ENCODE measurements at regions not wholly inside any gene's neighbourhood (a gene's known extent, or its start where the extent isn't known, plus 50 kb on each side); places are given as distances from the start of the nearest gene placed in this dataset.

DNA sequence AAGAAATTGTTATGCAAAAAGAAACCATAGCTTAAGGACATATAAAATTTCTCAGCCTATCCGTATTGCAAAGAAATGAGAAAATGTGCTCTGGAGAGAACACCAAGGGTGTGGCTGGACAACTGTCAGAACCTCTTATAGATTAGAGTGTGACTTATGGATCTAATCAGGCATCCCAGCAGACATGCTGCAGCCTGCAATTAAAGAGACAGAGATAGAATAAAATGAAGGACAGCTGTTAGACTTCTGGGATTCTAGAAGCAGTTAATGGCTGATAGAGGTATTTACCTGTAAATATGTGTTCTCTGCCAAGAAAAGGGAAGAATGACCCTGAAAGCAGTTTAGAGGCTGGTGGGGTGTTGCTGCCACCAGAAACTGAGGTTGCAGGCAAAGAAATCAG lies 160.1 kb upstream of the KIF2B start:
- TF ChIP-seq, protein P1, sequence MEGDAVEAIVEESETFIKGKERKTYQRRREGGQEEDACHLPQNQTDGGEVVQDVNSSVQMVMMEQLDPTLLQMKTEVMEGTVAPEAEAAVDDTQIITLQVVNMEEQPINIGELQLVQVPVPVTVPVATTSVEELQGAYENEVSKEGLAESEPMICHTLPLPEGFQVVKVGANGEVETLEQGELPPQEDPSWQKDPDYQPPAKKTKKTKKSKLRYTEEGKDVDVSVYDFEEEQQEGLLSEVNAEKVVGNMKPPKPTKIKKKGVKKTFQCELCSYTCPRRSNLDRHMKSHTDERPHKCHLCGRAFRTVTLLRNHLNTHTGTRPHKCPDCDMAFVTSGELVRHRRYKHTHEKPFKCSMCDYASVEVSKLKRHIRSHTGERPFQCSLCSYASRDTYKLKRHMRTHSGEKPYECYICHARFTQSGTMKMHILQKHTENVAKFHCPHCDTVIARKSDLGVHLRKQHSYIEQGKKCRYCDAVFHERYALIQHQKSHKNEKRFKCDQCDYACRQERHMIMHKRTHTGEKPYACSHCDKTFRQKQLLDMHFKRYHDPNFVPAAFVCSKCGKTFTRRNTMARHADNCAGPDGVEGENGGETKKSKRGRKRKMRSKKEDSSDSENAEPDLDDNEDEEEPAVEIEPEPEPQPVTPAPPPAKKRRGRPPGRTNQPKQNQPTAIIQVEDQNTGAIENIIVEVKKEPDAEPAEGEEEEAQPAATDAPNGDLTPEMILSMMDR (IDR thresholded peaks at IDR 0.05), result no peak
- no peak for TF ChIP-seq POLR2A (IDR thresholded peaks at IDR 0.05)

Measured in vagina (tissue), 2 donors.